Activated naive CD4-positive, alpha-beta T cell (primary cell): ENCODE measurements at regions not wholly inside any gene's neighbourhood (a gene's known extent, or its start where the extent isn't known, plus 50 kb on each side); places are given as distances from the start of the nearest gene placed in this dataset.

Experiments
- DNase-seq, 4 experiments: peaks; one replicate each; lab custom pipeline; 2025; lab: John Stamatoyannopoulos, UW

GRCh38 chr9:106531491-106531890, 331.5 kb upstream of the ZNF462 start:
- DNase-seq = no peak

- DNase-seq = no peak
Measured at GRCh38 chr9:106532306-106533015, 330.5 kb upstream of the ZNF462 start.

GRCh38 chr9:106534800-106535199, 328.2 kb upstream of the ZNF462 start:
- DNase-seq = no peak

- no peak for DNase-seq
Measured at GRCh38 chr9:106535439-106535838, 327.5 kb upstream of the ZNF462 start.

- DNase-seq = no peak
Measured at GRCh38 chr9:106557996-106558667, 304.8 kb upstream of the ZNF462 start.

GRCh38 chr9:106560540-106560939, 302.4 kb upstream of the ZNF462 start:
- no peak for DNase-seq

GRCh38 chr9:106575823-106576222, 287.1 kb upstream of the ZNF462 start:
- DNase-seq = no peak

- DNase-seq = no peak
Measured at GRCh38 chr9:106576232-106576760, 286.7 kb upstream of the ZNF462 start.

GRCh38 chr9:106577121-106577520, 285.8 kb upstream of the ZNF462 start:
- no peak for DNase-seq

GRCh38 chr9:106580546-106580945, 282.4 kb upstream of the ZNF462 start:
- DNase-seq = no peak

- DNase-seq = no peak
Measured at GRCh38 chr9:106581973-106582372, 281.0 kb upstream of the ZNF462 start.

- no peak for DNase-seq
Measured at GRCh38 chr9:106583751-106584150, 279.2 kb upstream of the ZNF462 start.

GRCh38 chr9:106587042-106587441, 275.9 kb upstream of the ZNF462 start:
- DNase-seq = no peak

- no peak for DNase-seq
Measured at GRCh38 chr9:106588626-106589025, 274.3 kb upstream of the ZNF462 start.

GRCh38 chr9:106590759-106591505, 272.0 kb upstream of the ZNF462 start:
- no peak for DNase-seq

GRCh38 chr9:106593201-106593600, 269.8 kb upstream of the ZNF462 start:
- no peak for DNase-seq

- DNase-seq = no peak
Measured at GRCh38 chr9:106596984-106597383, 266.0 kb upstream of the ZNF462 start.

GRCh38 chr9:106600955-106601560, 261.9 kb upstream of the ZNF462 start:
- DNase-seq = no peak

GRCh38 chr9:106602344-106602743, 260.6 kb upstream of the ZNF462 start:
- DNase-seq = no peak

GRCh38 chr9:106613250-106613737, 249.7 kb upstream of the ZNF462 start:
- DNase-seq = no peak

- no peak for DNase-seq
Measured at GRCh38 chr9:106615118-106615889, 247.7 kb upstream of the ZNF462 start.
